Right atrium auricular region (tissue), 2 donors: ENCODE measurements at regions not wholly inside any gene's neighbourhood (a gene's known extent, or its start where the extent isn't known, plus 50 kb on each side); places are given as distances from the start of the nearest gene placed in this dataset.

ENCODE experiments used
- DNase-seq: peaks from one replicate; pipeline ENCODE4 v3.0.0-alpha.2; 2019; ENCODE audit warnings: low spot score
- H3K27ac ChIP-seq, 2 donors: fragments of 200-600 bp; sonication (generic); 1 replicate in 1 of 2; 2 replicates in 1 of 2; pipeline ENCODE4 v1.5.1; 2016 to 2019
- H3K27me3 ChIP-seq, 2 donors: fragments of 200-600 bp; sonication (generic); one replicate each; pipeline versions ENCODE4 v1.5.1 to v1.6.0; 2017 to 2019
- H3K36me3 ChIP-seq: fragments of 200-600 bp; sonication (generic); one replicate; pipeline ENCODE4 v1.5.1; 2016
- H3K4me1 ChIP-seq, 2 donors: fragments of 200-600 bp; sonication (generic); one replicate each; pipeline versions ENCODE4 v1.5.1 to v1.6.0; 2017 to 2019
- H3K4me3 ChIP-seq, 2 donors: fragments of 200-600 bp; sonication (generic); 1 replicate in 1 of 2; 2 replicates in 1 of 2; pipeline ENCODE4 v1.5.1; 2017 to 2019; ENCODE audit warnings: mild to moderate bottlenecking in 1 of 2, moderate library complexity in 1 of 2
- H3K9me3 ChIP-seq, 2 donors: fragments of 200-600 bp; sonication (generic); one replicate each; pipeline ENCODE4 v1.5.1; 2019
- CTCF ChIP-seq, 2 donors: fragments of 200-600 bp; sonication (generic); IDR thresholded peaks; one replicate each; pipeline ENCODE4 v1.5.1; 2019; ENCODE audit warnings: antibody characterized with exemption in 2 of 2

GRCh38 chr11:119580081-119580480 lies 148.9 kb downstream of the NECTIN1 start:
- Histone ChIP-seq H3K4me3 (no peak overlapping the region), H3K27ac (no peak overlapping the region), H3K9me3 (no peaks in the 10 kb centered on the region), H3K4me1 (peaks cover 0 to 13% of the 10 kb centered on the region in 2 donors), H3K36me3 (no peaks in the 10 kb centered on the region), H3K27me3 (peaks cover 0 to 7% of the 10 kb centered on the region in 2 donors)
- no peak for TF ChIP-seq CTCF (IDR thresholded peaks at IDR 0.05)
- no peak for DNase-seq

- Histone ChIP-seq H3K27me3 (no peaks in the 10 kb centered on the region), H3K27ac (no peak overlapping the region), H3K4me3 (no peak overlapping the region)
Measured at GRCh38 chr11:119578521-119579191, 150.3 kb downstream of the NECTIN1 start.

DNA sequence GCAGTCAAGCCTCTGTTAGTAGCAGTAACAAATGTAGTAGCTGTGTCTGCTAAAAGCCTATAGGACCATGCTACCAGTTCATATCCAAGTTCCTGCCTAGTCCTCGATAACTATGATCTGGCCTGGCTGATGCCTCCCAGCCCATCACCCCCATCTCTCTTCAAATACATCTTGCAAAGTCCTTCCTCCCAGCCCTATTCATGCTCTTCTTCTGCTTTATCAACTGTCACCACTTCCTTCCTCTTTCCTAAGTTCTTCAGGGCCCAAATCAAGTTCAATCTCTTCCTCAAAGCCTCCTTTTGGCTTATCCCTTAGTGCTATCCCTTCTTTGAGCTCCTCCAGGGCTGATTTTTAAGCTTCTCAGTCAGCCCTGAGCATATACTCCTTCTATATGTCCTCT lies 150.9 kb upstream of the THY1 start:
- DNase-seq = no peak
- TF ChIP-seq CTCF (IDR thresholded peaks at IDR 0.05) = no peak
- Histone ChIP-seq H3K27ac (no peak overlapping the region), H3K27me3 (no peaks in the 10 kb centered on the region), H3K9me3 (no peaks in the 10 kb centered on the region), H3K36me3 (no peaks in the 10 kb centered on the region), H3K4me1 (no peaks in the 10 kb centered on the region), H3K4me3 (no peak overlapping the region)

More at GRCh38 chr11:119578521-119579191, 150.3 kb downstream of the NECTIN1 start:
- Histone ChIP-seq H3K9me3 (no peaks in the 10 kb centered on the region), H3K4me1 (no peaks in the 10 kb centered on the region), H3K36me3 (no peaks in the 10 kb centered on the region)
- DNase-seq = no peak
- TF ChIP-seq CTCF (IDR thresholded peaks at IDR 0.05) = no peak

GRCh38 chr11:119572481-119573424 lies 149.8 kb upstream of the THY1 start:
- no peak for TF ChIP-seq CTCF (IDR thresholded peaks at IDR 0.05)
- Histone ChIP-seq H3K27me3 (no peaks in the 10 kb centered on the region), H3K36me3 (no peaks in the 10 kb centered on the region)

GRCh38 chr11:119571311-119571710 lies 148.3 kb upstream of the THY1 start:
- no peak for TF ChIP-seq CTCF (IDR thresholded peaks at IDR 0.05)
- H3K4me3 ChIP-seq = no peak overlapping the region
- H3K27ac ChIP-seq = no peak overlapping the region
- H3K9me3 ChIP-seq = no peaks in the 10 kb centered on the region
- no peak for DNase-seq
- no peaks in the 10 kb centered on the region for H3K27me3 ChIP-seq
- no peaks in the 10 kb centered on the region for H3K36me3 ChIP-seq
- peaks cover 0 to 14% of the 10 kb centered on the region in 2 donors for H3K4me1 ChIP-seq

More at GRCh38 chr11:119572481-119573424, 149.8 kb upstream of the THY1 start:
- DNase-seq = no peak
- no peak overlapping the region for H3K4me3 ChIP-seq
- H3K4me1 ChIP-seq = peaks cover 0 to 11% of the 10 kb centered on the region in 2 donors
- no peak overlapping the region for H3K27ac ChIP-seq
- no peaks in the 10 kb centered on the region for H3K9me3 ChIP-seq
